ENCODE measurements at regions not wholly inside any gene's neighbourhood (a gene's known extent, or its start where the extent isn't known, plus 50 kb on each side); places are given as distances from the start of the nearest gene placed in this dataset.

DNA sequence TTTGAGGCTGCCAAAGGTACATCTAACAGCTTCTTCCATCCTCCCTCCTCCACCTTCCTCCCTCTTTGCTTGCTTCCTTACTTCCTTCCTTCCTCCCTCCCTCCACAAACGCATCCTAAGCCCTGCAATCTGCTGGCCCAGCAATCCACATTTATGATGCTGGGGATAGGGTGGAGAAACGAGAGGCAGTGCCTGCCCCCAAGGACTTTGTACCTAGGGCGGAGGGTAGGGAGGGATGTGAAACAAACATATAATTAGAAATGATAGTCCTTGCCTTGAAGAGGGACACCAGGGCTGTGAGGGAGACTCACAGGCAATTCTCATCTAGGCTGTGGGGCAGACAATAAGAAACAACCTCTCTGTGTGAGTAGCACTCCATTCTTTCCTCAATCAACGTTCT is 188.3 kb downstream of the ANKRD30B start:
- no peaks in the 10 kb centered on the region for H3K27me3 ChIP-seq (ENCODE audit: control insufficient read depth, insufficient read depth, low read length)
- BruUV-seq (replicated peaks): no TSS peak
- H3K9me1 ChIP-seq (ENCODE audit: insufficient read depth, low read length): no peaks in the 10 kb centered on the region
- H2BK5ac ChIP-seq (ENCODE audit: low read depth, low read length, poor library complexity, severe bottlenecking): no peak overlapping the region
- H4K20me1 ChIP-seq (ENCODE audit: insufficient read depth, low read length): no peaks in the 10 kb centered on the region
- no peak overlapping the region for H2BK20ac ChIP-seq (ENCODE audit: low read depth, low read length)
- in situ Hi-C loops (cut with MboI; ENCODE audit: low sequenced_read_pairs) (no loop called here), intact Hi-C loops (cut with micrococcal nuclease) (no loop called here), dilution Hi-C loops (cut with HindIII; ENCODE audit: low sequenced_read_pairs, unreplicated experiment) (no loop called here)
- ChIA-PET POLR2A (ENCODE audit: unreplicated experiment) (no interaction called here), CTCF (no interaction called here)
- H3K27ac ChIP-seq (ENCODE audit: insufficient read depth, low read length): no peak overlapping the region
- H3K4me3 ChIP-seq (ENCODE audit: insufficient read depth, low read depth, low read length): no peak overlapping the region
- H3K56ac ChIP-seq (ENCODE audit: extremely low read depth, insufficient read depth, low read length): no peak overlapping the region
- H4K5ac ChIP-seq (ENCODE audit: low read depth, low read length): no peak overlapping the region
- WGBS, 2 experiments (ENCODE audit: extremely low coverage in 2 of 2, insufficient read length in 1 of 2): no CpG with 5 or more reads among the region's 4 CpGs
- no peak overlapping the region for H4K8ac ChIP-seq (ENCODE audit: low read depth in 2 of 2, low read length in 2 of 2)
- no peak overlapping the region for H3K14ac ChIP-seq (replicated peaks; ENCODE audit: low read depth, low read length)
- H3K36me3 ChIP-seq (ENCODE audit: control insufficient read depth, insufficient read depth, low read length): no peaks in the 10 kb centered on the region
- no peak overlapping the region for H2AFZ ChIP-seq (replicated peaks; ENCODE audit: low read length, poor library complexity)
- TF ChIP-seq CEBPB (IDR thresholded peaks at IDR 0.05; ENCODE audit: low read depth, low read length) (no peak), SMC3 (IDR thresholded peaks at IDR 0.05; ENCODE audit: low read depth, low read length) (no peak), NFE2L2 (IDR thresholded peaks at IDR 0.05; ENCODE audit: low read depth, low read length) (no peak), RFX5 (IDR thresholded peaks at IDR 0.05; ENCODE audit: low read depth, low read length) (no peak), CHD1 (IDR thresholded peaks at IDR 0.05; ENCODE audit: low read depth, low read length) (no peak), FOS (IDR thresholded peaks at IDR 0.05; ENCODE audit: low read depth, low read length) (no peak), MAFK (IDR thresholded peaks at IDR 0.05; ENCODE audit: low read depth, low read length) (no peak), POLR2A (IDR thresholded peaks at IDR 0.05; ENCODE audit: low read depth, low read length) (no peak), BHLHE40 (IDR thresholded peaks at IDR 0.05; ENCODE audit: low read depth, low read length) (no peak), RAD21 (IDR thresholded peaks at IDR 0.05; ENCODE audit: low read length) (no peak), USF2 (IDR thresholded peaks at IDR 0.05; ENCODE audit: low read depth, low read length) (no peak), MAZ (IDR thresholded peaks at IDR 0.05; ENCODE audit: borderline replicate concordance, low read depth, low read length) (no peak)
- TF ChIP-seq, protein P1, sequence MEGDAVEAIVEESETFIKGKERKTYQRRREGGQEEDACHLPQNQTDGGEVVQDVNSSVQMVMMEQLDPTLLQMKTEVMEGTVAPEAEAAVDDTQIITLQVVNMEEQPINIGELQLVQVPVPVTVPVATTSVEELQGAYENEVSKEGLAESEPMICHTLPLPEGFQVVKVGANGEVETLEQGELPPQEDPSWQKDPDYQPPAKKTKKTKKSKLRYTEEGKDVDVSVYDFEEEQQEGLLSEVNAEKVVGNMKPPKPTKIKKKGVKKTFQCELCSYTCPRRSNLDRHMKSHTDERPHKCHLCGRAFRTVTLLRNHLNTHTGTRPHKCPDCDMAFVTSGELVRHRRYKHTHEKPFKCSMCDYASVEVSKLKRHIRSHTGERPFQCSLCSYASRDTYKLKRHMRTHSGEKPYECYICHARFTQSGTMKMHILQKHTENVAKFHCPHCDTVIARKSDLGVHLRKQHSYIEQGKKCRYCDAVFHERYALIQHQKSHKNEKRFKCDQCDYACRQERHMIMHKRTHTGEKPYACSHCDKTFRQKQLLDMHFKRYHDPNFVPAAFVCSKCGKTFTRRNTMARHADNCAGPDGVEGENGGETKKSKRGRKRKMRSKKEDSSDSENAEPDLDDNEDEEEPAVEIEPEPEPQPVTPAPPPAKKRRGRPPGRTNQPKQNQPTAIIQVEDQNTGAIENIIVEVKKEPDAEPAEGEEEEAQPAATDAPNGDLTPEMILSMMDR (conservative IDR thresholded peaks at IDR 0.05; ENCODE audit: low read depth, low read length): no peak
- TF ChIP-seq, protein P2, sequence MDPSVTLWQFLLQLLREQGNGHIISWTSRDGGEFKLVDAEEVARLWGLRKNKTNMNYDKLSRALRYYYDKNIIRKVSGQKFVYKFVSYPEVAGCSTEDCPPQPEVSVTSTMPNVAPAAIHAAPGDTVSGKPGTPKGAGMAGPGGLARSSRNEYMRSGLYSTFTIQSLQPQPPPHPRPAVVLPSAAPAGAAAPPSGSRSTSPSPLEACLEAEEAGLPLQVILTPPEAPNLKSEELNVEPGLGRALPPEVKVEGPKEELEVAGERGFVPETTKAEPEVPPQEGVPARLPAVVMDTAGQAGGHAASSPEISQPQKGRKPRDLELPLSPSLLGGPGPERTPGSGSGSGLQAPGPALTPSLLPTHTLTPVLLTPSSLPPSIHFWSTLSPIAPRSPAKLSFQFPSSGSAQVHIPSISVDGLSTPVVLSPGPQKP (IDR thresholded peaks at IDR 0.05; ENCODE audit: borderline replicate concordance, low read depth, low read length): no peak
- no peak overlapping the region for H2BK120ac ChIP-seq (ENCODE audit: low read depth, low read length)
- H2AK5ac ChIP-seq (ENCODE audit: low read depth, low read length): no peak overlapping the region
- no peak overlapping the region for H3K23ac ChIP-seq (ENCODE audit: low read depth, low read length)
- H3K79me1 ChIP-seq (ENCODE audit: low read depth in 1 of 2, low read length in 2 of 2): no peaks in the 10 kb centered on the region
- no peak overlapping the region for H3K4me2 ChIP-seq (ENCODE audit: low read depth, low read length)
- H3K4ac ChIP-seq (ENCODE audit: low read depth, low read length): no peak overlapping the region
- no peak overlapping the region for H3K18ac ChIP-seq (ENCODE audit: low read depth, low read length)
- no peak overlapping the region for H2BK15ac ChIP-seq (ENCODE audit: low read depth, low read length)
- H3K9me3 ChIP-seq (ENCODE audit: control insufficient read depth, insufficient read depth, low read length): peaks cover 41% of the 10 kb centered on the region
- no peak overlapping the region for H3K9ac ChIP-seq (ENCODE audit: low read depth, low read length)
- ATAC-seq (ENCODE audit: low read depth): no peak
- H3K4me1 ChIP-seq (ENCODE audit: control insufficient read depth, insufficient read depth, low read length): no peaks in the 10 kb centered on the region
- no peak for DNase-seq
- no peak overlapping the region for H4K91ac ChIP-seq (ENCODE audit: insufficient read depth, low read depth, low read length)
- no peak overlapping the region for H2AK9ac ChIP-seq (replicated peaks; ENCODE audit: low read depth, low read length, poor library complexity)
